H9 (cell line): ENCODE measurements at regions not wholly inside any gene's neighbourhood (a gene's known extent, or its start where the extent isn't known, plus 50 kb on each side); places are given as distances from the start of the nearest gene placed in this dataset.

Experiments
- DNase-seq: peaks from one replicate; pipeline ENCODE4 v3.0.0-alpha.2; 2017
- H2AFZ ChIP-seq: one replicate; pipeline ENCODE4 v1.6.1; 2013; ENCODE audit warnings: mild to moderate bottlenecking, low read length, control low read depth, moderate library complexity
- H2AK5ac ChIP-seq: 2 replicates; pipeline ENCODE4 v1.6.1; 2013; ENCODE audit warnings: low read length, control low read depth, mixed read lengths; ENCODE audit not compliant: insufficient read length
- H2BK120ac ChIP-seq: one replicate; pipeline ENCODE4 v1.6.1; 2013; ENCODE audit warnings: low read depth, mild to moderate bottlenecking, low read length, control low read depth, inconsistent platforms; ENCODE audit not compliant: poor library complexity, severe bottlenecking
- H2BK12ac ChIP-seq: 2 replicates; pipeline ENCODE4 v1.6.1; 2013; ENCODE audit warnings: low read length, control low read depth, mixed read lengths, low read depth; ENCODE audit not compliant: insufficient read length
- H2BK15ac ChIP-seq: 2 replicates; pipeline ENCODE4 v1.6.1; 2013; ENCODE audit warnings: low read depth, low read length, control low read depth
- H2BK20ac ChIP-seq: one replicate; pipeline ENCODE4 v1.6.1; 2013; ENCODE audit warnings: low read depth, mild to moderate bottlenecking, low read length, control low read depth, inconsistent platforms; ENCODE audit not compliant: poor library complexity, severe bottlenecking
- H2BK5ac ChIP-seq: 2 replicates; pipeline ENCODE4 v1.6.1; 2013; ENCODE audit warnings: low read length, control low read depth, mixed read lengths; ENCODE audit not compliant: insufficient read length
- H3K14ac ChIP-seq: 2 replicates; pipeline ENCODE4 v1.6.1; 2013; ENCODE audit warnings: low read length, control low read depth; ENCODE audit not compliant: insufficient read depth
- H3K18ac ChIP-seq: 2 replicates; pipeline ENCODE4 v1.6.1; 2013; ENCODE audit warnings: low read depth, mild to moderate bottlenecking, mixed read lengths, low read length, control low read depth; ENCODE audit not compliant: insufficient read length
- H3K23ac ChIP-seq: 2 replicates; pipeline ENCODE4 v1.6.1; 2013; ENCODE audit warnings: low read length, control low read depth, mixed read lengths, low read depth; ENCODE audit not compliant: insufficient read length
- H3K23me2 ChIP-seq: 2 replicates; pipeline ENCODE4 v1.6.1; 2013; ENCODE audit warnings: low read depth, mild to moderate bottlenecking, mixed read lengths, low read length, control low read depth; ENCODE audit not compliant: insufficient read length, poor library complexity, severe bottlenecking
- H3K27ac ChIP-seq: 2 replicates; pipeline ENCODE4 v1.5.1; 2013; ENCODE audit warnings: low read length, control low read depth, mixed read lengths, low read depth; ENCODE audit not compliant: insufficient read length
- H3K27me3 ChIP-seq: 2 replicates; pipeline ENCODE4 v1.6.1; 2013; ENCODE audit warnings: low read length, control low read depth, inconsistent platforms; ENCODE audit not compliant: insufficient read depth
- H3K4ac ChIP-seq: 2 replicates; pipeline ENCODE4 v1.6.1; 2013; ENCODE audit warnings: low read depth, mild to moderate bottlenecking, control low read depth, inconsistent platforms, low read length, moderate library complexity
- H3K4me1 ChIP-seq: 2 replicates; pipeline ENCODE4 v1.6.1; 2013; ENCODE audit warnings: low read length, control low read depth, inconsistent platforms; ENCODE audit not compliant: insufficient read depth
- H3K4me2 ChIP-seq: 2 replicates; pipeline ENCODE4 v1.6.1; 2013; ENCODE audit warnings: low read length, control low read depth, mixed read lengths; ENCODE audit not compliant: insufficient read length, insufficient read depth
- H3K56ac ChIP-seq: 2 replicates; pipeline ENCODE4 v1.6.1; 2013; ENCODE audit warnings: low read depth, mild to moderate bottlenecking, mixed read lengths, low read length, control low read depth; ENCODE audit not compliant: insufficient read length
- H3K79me1 ChIP-seq: 2 replicates; pipeline ENCODE4 v1.6.1; 2013; ENCODE audit warnings: low read depth, mild to moderate bottlenecking, moderate library complexity, low read length, control low read depth, inconsistent platforms; ENCODE audit not compliant: insufficient read depth, poor library complexity, severe bottlenecking
- H3K79me2 ChIP-seq: 2 replicates; pipeline ENCODE4 v1.6.1; 2013; ENCODE audit warnings: low read length, control low read depth, inconsistent platforms; ENCODE audit not compliant: insufficient read depth
- H3K9ac ChIP-seq: 2 replicates; pipeline ENCODE4 v1.6.1; 2013; ENCODE audit warnings: low read length, control low read depth, mixed read lengths; ENCODE audit not compliant: insufficient read length; ENCODE audit errors: extremely low read depth
- H3K9me3 ChIP-seq: one replicate; pipeline ENCODE4 v1.6.1; 2013; ENCODE audit warnings: low read depth, low read length, inconsistent platforms; ENCODE audit not compliant: control insufficient read depth
- H3T11ph ChIP-seq: one replicate; pipeline ENCODE4 v1.6.1; 2013; ENCODE audit warnings: mild to moderate bottlenecking, low read length, control low read depth, inconsistent platforms
- H4K20me1 ChIP-seq: one replicate; pipeline ENCODE4 v1.6.1; 2013; ENCODE audit not compliant: control insufficient read depth, insufficient read length, insufficient read depth
- H4K5ac ChIP-seq: 2 replicates; pipeline ENCODE4 v1.6.1; 2013; ENCODE audit warnings: low read depth, mild to moderate bottlenecking, mixed read lengths, low read length, control low read depth; ENCODE audit not compliant: insufficient read length
- H4K8ac ChIP-seq: replicated peaks from 2 replicates; pipeline ENCODE4 v1.6.1; 2013; ENCODE audit warnings: low read length, control low read depth, mixed read lengths, low read depth; ENCODE audit not compliant: insufficient read length
- H4K91ac ChIP-seq: 2 replicates; pipeline ENCODE4 v1.6.1; 2013; ENCODE audit warnings: low read depth, mild to moderate bottlenecking, moderate library complexity, mixed read lengths, low read length, control low read depth; ENCODE audit not compliant: insufficient read length
- H3K27ac Mint-ChIP-seq, 3 experiments: 2 replicates in 2 of 3; 3 replicates in 1 of 3; pipeline ENCODE4 v1.8.0; 2020 to 2021; ENCODE audit warnings: mixed read lengths in 3 of 3, mild to moderate bottlenecking in 1 of 3, moderate library complexity in 1 of 3
- H3K27me3 Mint-ChIP-seq: 2 replicates; pipeline ENCODE4 v1.8.0; 2021; ENCODE audit warnings: low read depth, mild to moderate bottlenecking, moderate library complexity, mixed read lengths
- H3K36me3 Mint-ChIP-seq, 3 experiments: 2 replicates in 2 of 3; 3 replicates in 1 of 3; pipeline ENCODE4 v1.8.0; 2020 to 2021; ENCODE audit warnings: low read depth in 3 of 3, mixed read lengths in 3 of 3; ENCODE audit not compliant: insufficient read depth in 1 of 3
- H3K4me1 Mint-ChIP-seq, 2 experiments: 2 replicates each; pipeline ENCODE4 v1.8.0; 2020; ENCODE audit warnings: mixed read lengths in 2 of 2
- H3K4me3 Mint-ChIP-seq, 2 experiments: 2 replicates in 1 of 2; 3 replicates in 1 of 2; pipeline ENCODE4 v1.8.0; 2020 to 2021; ENCODE audit warnings: mild to moderate bottlenecking in 2 of 2, mixed read lengths in 2 of 2, moderate library complexity in 1 of 2
- H3K9me3 Mint-ChIP-seq, 2 experiments: 2 replicates in 1 of 2; 3 replicates in 1 of 2; pipeline ENCODE4 v1.8.0; 2020; ENCODE audit warnings: mild to moderate bottlenecking in 2 of 2, mixed read lengths in 2 of 2, moderate library complexity in 1 of 2
- WGBS: extraction: QIAGEN DNeasy Blood & Tissue Kit; methylation state at CpG from one replicate; pipeline ENCODE4 v1.1.7; 2013; ENCODE audit warnings: missing lambda C conversion rate, low lambda C conversion rate, mixed read lengths; ENCODE audit not compliant: insufficient read length; ENCODE audit errors: extremely low coverage; 5-methylcytosine and 5-hydroxymethylcytosine counted together
- TF ChIP-seq, protein P1 (sequence below): fragments of 200-600 bp; sonication (generic); conservative IDR thresholded peaks from 3 replicates; pipeline ENCODE4 v1.8.0; 2021; ENCODE audit warnings: antibody characterized with exemption, mild to moderate bottlenecking

DNA sequence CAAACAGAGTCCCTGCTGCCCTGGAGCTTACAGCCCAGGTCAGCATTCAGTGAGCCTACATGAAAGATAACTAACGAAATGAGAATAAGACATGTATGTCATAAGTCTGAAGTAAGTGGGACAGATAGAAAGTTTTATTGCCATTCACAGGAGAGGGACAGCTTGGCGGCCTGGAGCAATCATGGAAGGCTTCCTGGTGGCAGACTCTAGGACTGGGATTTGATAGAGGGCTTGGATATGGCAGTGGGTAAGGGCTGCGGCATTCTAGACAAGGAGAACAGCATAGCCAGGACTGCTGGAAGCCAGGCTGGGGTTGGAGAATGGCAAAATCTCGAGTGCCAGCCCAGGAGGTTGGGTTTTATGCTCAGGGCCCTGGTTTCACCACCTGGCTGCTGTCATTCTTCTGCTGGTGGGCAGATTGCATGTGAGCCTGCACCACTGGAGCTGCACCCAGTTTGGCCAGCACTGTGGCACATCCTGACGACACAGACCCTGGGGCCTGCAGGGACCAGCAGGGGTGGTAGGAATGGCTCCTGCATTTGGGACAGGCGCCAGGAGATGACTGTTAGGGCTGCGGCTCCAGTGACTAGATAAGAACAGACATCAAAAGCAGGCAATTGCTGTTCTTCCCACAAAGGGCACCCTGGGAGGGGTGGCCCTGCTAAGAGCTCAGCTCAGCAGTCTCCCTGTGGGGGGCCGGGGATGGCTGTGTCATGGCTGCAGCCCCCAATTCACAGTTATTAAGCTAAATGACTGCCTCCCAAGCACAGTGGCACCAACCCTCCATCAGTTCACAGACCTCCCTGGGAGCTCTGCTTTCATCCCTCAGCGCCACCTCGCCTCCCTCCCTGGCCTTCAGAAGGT, 161.1 kb downstream of the RPS24 start:
- Histone ChIP-seq H3K18ac (no peak overlapping the region), H3K56ac (no peak overlapping the region), H3K9me3 (no peaks in the 10 kb centered on the region), H2BK20ac (no peak overlapping the region), H2AK5ac (no peak overlapping the region), H3K4me1 (no peaks in the 10 kb centered on the region), H3K27me3 (no peaks in the 10 kb centered on the region), H4K91ac (no peak overlapping the region), H2BK15ac (no peak overlapping the region), H3K4me2 (no peak overlapping the region), H3K23me2 (no peaks in the 10 kb centered on the region), H2BK120ac (no peak overlapping the region), H3K4ac (no peak overlapping the region), H4K8ac (no peak overlapping the region), H2AFZ (no peak overlapping the region), H3K14ac (no peak overlapping the region; the same call in 1 of the 2 replicates), H4K20me1 (no peaks in the 10 kb centered on the region), H3K79me2 (no peaks in the 10 kb centered on the region), H3K79me1 (no peaks in the 10 kb centered on the region), H4K5ac (no peak overlapping the region), H3K9ac (no peak overlapping the region), H3K23ac (no peak overlapping the region), H3T11ph (no peak overlapping the region), H2BK5ac (no peak overlapping the region), H2BK12ac (no peak overlapping the region), H3K27ac (no peak overlapping the region)
- TF ChIP-seq, protein P1, sequence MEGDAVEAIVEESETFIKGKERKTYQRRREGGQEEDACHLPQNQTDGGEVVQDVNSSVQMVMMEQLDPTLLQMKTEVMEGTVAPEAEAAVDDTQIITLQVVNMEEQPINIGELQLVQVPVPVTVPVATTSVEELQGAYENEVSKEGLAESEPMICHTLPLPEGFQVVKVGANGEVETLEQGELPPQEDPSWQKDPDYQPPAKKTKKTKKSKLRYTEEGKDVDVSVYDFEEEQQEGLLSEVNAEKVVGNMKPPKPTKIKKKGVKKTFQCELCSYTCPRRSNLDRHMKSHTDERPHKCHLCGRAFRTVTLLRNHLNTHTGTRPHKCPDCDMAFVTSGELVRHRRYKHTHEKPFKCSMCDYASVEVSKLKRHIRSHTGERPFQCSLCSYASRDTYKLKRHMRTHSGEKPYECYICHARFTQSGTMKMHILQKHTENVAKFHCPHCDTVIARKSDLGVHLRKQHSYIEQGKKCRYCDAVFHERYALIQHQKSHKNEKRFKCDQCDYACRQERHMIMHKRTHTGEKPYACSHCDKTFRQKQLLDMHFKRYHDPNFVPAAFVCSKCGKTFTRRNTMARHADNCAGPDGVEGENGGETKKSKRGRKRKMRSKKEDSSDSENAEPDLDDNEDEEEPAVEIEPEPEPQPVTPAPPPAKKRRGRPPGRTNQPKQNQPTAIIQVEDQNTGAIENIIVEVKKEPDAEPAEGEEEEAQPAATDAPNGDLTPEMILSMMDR, result no peak
- peaks cover 16 to 17% of the 10 kb centered on the region in 2 experiments for H3K9me3 Mint-ChIP-seq
- H3K27ac Mint-ChIP-seq, result no peak overlapping the region
- H3K27me3 Mint-ChIP-seq, result peaks cover 6% of the 10 kb centered on the region
- no peak overlapping the region for H3K4me3 Mint-ChIP-seq
- DNase-seq, result no peak
- no CpG with 5 or more reads among the region's 10 CpGs for WGBS
- H3K36me3 Mint-ChIP-seq, result peaks cover 0 to 8% (median 5%) of the 10 kb centered on the region in 3 experiments; a peak in 4 of 7 replicates
- H3K4me1 Mint-ChIP-seq, result peaks cover 3 to 6% of the 10 kb centered on the region in 2 experiments; a peak in 2 of 4 replicates
